BE2C (cell line): ENCODE measurements at regions not wholly inside any gene's neighbourhood (a gene's known extent, or its start where the extent isn't known, plus 50 kb on each side); places are given as distances from the start of the nearest gene placed in this dataset.

ENCODE experiments used
- DNase-seq: peaks from one replicate; pipeline ENCODE4 v3.0.0-alpha.2; 2020
- H3K27me3 ChIP-seq: fragments of 250-450 bp; sonication (Bioruptor Pico); 2 replicates; pipeline ENCODE4 v1.5.1; 2020; ENCODE audit warnings: mild to moderate bottlenecking
- H3K36me3 ChIP-seq: fragments of 250-450 bp; sonication (Bioruptor Pico); 2 replicates; pipeline ENCODE4 v1.5.1; 2020; ENCODE audit warnings: mild to moderate bottlenecking
- H3K4me1 ChIP-seq: fragments of 250-450 bp; sonication (Bioruptor Pico); 2 replicates; pipeline ENCODE4 v1.5.1; 2020
- H3K4me3 ChIP-seq: 2 replicates; pipeline ENCODE4 v1.5.1; 2011; ENCODE audit warnings: low read depth, low read length
- H3K9me3 ChIP-seq: fragments of 250-450 bp; sonication (Bioruptor Pico); 2 replicates; pipeline ENCODE4 v1.5.1; 2020
- CTCF ChIP-seq: IDR thresholded peaks from 2 replicates; pipeline ENCODE4 v1.5.1; 2012; ENCODE audit warnings: mild to moderate bottlenecking, low read depth, low read length

DNA sequence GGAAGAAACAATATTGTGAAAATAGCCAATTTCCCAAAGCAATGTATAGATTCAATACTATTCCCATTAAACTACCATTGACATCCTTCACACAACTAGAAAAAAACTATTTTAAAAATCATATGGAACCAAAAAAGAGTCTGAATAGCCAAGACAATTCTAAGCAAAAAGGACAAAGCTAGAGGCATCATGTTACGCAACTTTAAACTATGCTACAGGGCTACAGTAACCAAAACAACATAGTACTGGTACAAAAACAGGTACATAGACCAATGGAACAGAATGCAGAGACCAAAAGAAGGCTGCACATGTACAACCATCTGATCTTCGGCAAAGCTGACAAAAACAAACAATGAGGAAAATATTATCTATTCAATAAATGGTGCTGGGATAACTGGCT lies 233.3 kb upstream of the TMPRSS15 start:
- Histone ChIP-seq H3K4me3 (no peak overlapping the region), H3K27me3 (no peaks in the 10 kb centered on the region), H3K9me3 (no peaks in the 10 kb centered on the region), H3K36me3 (no peaks in the 10 kb centered on the region), H3K4me1 (no peaks in the 10 kb centered on the region)
- no peak for TF ChIP-seq CTCF
- no peak for DNase-seq

DNA sequence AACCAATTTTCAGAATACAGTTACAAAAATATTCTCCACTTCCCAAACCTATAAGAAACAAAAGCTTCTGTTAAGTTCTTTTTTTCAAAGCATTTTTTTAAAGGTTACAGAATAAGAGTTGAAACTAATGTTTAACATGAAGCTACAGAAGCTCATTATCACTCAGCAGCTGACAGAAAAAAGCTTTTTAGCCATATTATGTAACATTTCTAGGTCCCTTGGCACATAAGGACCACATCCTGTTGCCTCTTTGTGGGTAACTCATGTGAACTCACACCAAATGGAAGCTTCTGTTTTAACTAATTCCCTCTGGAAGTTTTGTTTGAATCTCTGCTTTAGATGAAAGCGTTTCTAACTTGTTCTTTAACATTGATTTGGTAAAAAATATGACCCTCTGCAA lies 242.5 kb upstream of the TMPRSS15 start:
- DNase-seq, result no peak
- no peaks in the 10 kb centered on the region for H3K36me3 ChIP-seq
- H3K4me3 ChIP-seq, result no peak overlapping the region
- H3K4me1 ChIP-seq, result no peaks in the 10 kb centered on the region
- H3K27me3 ChIP-seq, result no peaks in the 10 kb centered on the region
- TF ChIP-seq CTCF, result no peak
- no peaks in the 10 kb centered on the region for H3K9me3 ChIP-seq

GRCh38 chr21:18655931-18656330 lies 252.3 kb upstream of the TMPRSS15 start:
- TF ChIP-seq CTCF, result no peak
- no peaks in the 10 kb centered on the region for H3K9me3 ChIP-seq
- no peaks in the 10 kb centered on the region for H3K36me3 ChIP-seq
- no peak overlapping the region for H3K4me3 ChIP-seq
- DNase-seq, result no peak
- H3K27me3 ChIP-seq, result no peaks in the 10 kb centered on the region
- peaks cover 16% of the 10 kb centered on the region for H3K4me1 ChIP-seq

DNA sequence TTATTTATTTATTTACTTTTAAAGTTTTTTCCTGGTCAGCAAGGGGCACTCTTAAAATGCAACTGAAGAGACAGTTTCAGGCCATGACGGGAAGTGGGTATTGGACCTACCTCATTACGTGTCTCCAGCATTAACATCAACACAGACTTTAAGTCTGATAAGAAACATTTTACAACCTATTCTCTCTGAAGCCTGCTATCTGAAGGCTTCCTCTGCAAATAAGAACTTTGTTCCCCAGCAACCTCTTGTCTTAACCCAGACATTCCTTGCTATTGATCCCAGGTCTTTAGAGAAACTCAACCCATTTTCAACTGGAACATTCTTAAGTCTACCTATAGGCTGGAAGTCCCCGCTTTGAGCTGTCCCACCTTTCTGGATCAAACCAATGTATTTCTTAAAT lies 258.3 kb upstream of the TMPRSS15 start:
- no peak overlapping the region for H3K4me3 ChIP-seq
- no peak for DNase-seq
- no peaks in the 10 kb centered on the region for H3K27me3 ChIP-seq
- H3K4me1 ChIP-seq, result peaks cover 19% of the 10 kb centered on the region
- no peak for TF ChIP-seq CTCF
- no peaks in the 10 kb centered on the region for H3K36me3 ChIP-seq
- H3K9me3 ChIP-seq, result no peaks in the 10 kb centered on the region

DNA sequence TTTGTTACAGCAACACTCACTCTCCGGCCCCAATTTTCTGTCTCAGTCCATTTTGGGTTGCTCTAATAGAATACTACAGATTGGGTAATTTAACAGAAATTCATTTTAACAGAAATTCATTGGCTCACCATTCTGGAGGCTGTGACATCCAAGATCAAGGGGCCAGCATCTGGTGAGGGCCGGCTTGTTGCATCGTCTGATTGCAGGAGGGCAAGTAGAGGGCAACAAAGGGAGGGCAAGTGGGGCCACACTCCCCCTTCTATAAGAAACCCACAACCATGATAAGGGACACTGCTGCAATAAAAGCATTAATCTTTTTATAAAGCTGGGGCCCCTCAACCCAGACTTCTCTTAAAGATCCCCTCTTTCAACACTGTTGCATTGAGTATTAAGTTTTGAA lies 260.1 kb upstream of the TMPRSS15 start:
- no peak for TF ChIP-seq CTCF
- DNase-seq, result no peak
- Histone ChIP-seq H3K36me3 (no peaks in the 10 kb centered on the region), H3K4me3 (no peak overlapping the region), H3K4me1 (peaks cover 19% of the 10 kb centered on the region), H3K27me3 (no peaks in the 10 kb centered on the region), H3K9me3 (no peaks in the 10 kb centered on the region)

- Histone ChIP-seq H3K36me3 (no peaks in the 10 kb centered on the region), H3K9me3 (no peaks in the 10 kb centered on the region), H3K4me3 (no peak overlapping the region), H3K27me3 (no peaks in the 10 kb centered on the region), H3K4me1 (no peaks in the 10 kb centered on the region)
- TF ChIP-seq CTCF, result no peak
- no peak for DNase-seq
These were observed 263.1 kb upstream of the TMPRSS15 start for GRCh38 chr21:18666725-18667124.
